ENCODE measurements at regions not wholly inside any gene's neighbourhood (a gene's known extent, or its start where the extent isn't known, plus 50 kb on each side); places are given as distances from the start of the nearest gene placed in this dataset.
"Not testable (repeated sequence)": the region's sequence is repeated elsewhere in the genome, so short reads cannot be mapped to it uniquely, and the experiment has no call there.

- TF ChIP-seq CTCF (IDR thresholded peaks at IDR 0.05; ENCODE audit: extremely low read depth, missing control alignments) = no peak
- no peak for DNase-seq (ENCODE audit: low spot score)
These were observed 553.9 kb downstream of the RFC3 start for GRCh38 chr13:34371645-34372395.

- no peak for TF ChIP-seq CTCF (IDR thresholded peaks at IDR 0.05; ENCODE audit: extremely low read depth, missing control alignments)
These were observed 554.6 kb downstream of the RFC3 start for GRCh38 chr13:34372581-34372980.

GRCh38 chr13:34376483-34376882, 558.5 kb downstream of the RFC3 start:
- DNase-seq (ENCODE audit: low spot score) = no peak
- TF ChIP-seq CTCF (IDR thresholded peaks at IDR 0.05; ENCODE audit: extremely low read depth, missing control alignments) = no peak

More at GRCh38 chr13:34372581-34372980, 554.6 kb downstream of the RFC3 start:
- DNase-seq (ENCODE audit: low spot score) = no peak

- no peak for TF ChIP-seq CTCF (IDR thresholded peaks at IDR 0.05; ENCODE audit: extremely low read depth, missing control alignments)
These were observed 560.8 kb upstream of the NBEA start for GRCh38 chr13:34381228-34381627.

GRCh38 chr13:34383728-34384127, 558.3 kb upstream of the NBEA start:
- no peak for DNase-seq (ENCODE audit: low spot score)
- TF ChIP-seq CTCF (IDR thresholded peaks at IDR 0.05; ENCODE audit: extremely low read depth, missing control alignments) = no peak

More at GRCh38 chr13:34381228-34381627, 560.8 kb upstream of the NBEA start:
- DNase-seq (ENCODE audit: low spot score) = no peak

- not testable (repeated sequence) for DNase-seq (ENCODE audit: low spot score)
These were observed 555.8 kb upstream of the NBEA start for GRCh38 chr13:34386229-34386628.

GRCh38 chr13:34391076-34391475, 551.0 kb upstream of the NBEA start:
- DNase-seq (ENCODE audit: low spot score) = no peak
- TF ChIP-seq CTCF (IDR thresholded peaks at IDR 0.05; ENCODE audit: extremely low read depth, missing control alignments) = no peak

GRCh38 chr13:34401696-34402095, 540.4 kb upstream of the NBEA start:
- no peak for DNase-seq (ENCODE audit: low spot score)
- TF ChIP-seq CTCF (IDR thresholded peaks at IDR 0.05; ENCODE audit: extremely low read depth, missing control alignments) = no peak
